Smooth muscle cell (in vitro differentiated cells): ENCODE measurements at regions not wholly inside any gene's neighbourhood (a gene's known extent, or its start where the extent isn't known, plus 50 kb on each side); places are given as distances from the start of the nearest gene placed in this dataset. TPM values are rescaled to one million over a fixed set of nuclear protein-coding genes. Genes with fewer than 3 reads are reported as not detected.

Source experiments
- DNase-seq: peaks from one replicate; lab custom pipeline; 2025; ENCODE audit not compliant: unreplicated experiment; lab: John Stamatoyannopoulos, UW
- H2AFZ ChIP-seq: fragments of 200-600 bp; sonication (generic); 2 replicates; pipeline ENCODE4 v1.6.0; 2016; ENCODE audit warnings: antibody characterized with exemption, low read depth, mild to moderate bottlenecking
- H3F3A ChIP-seq: fragments of 200-600 bp; sonication (generic); 2 replicates; pipeline ENCODE4 v1.6.0; 2017; ENCODE audit warnings: antibody characterized with exemption, low read depth
- H3K27ac ChIP-seq: fragments of 200-600 bp; sonication (generic); 2 replicates; pipeline ENCODE4 v1.5.1; 2016; ENCODE audit warnings: low read depth, mild to moderate bottlenecking
- H3K27me3 ChIP-seq: fragments of 200-600 bp; sonication (generic); 2 replicates; pipeline ENCODE4 v1.6.1; 2016; ENCODE audit warnings: low read depth, mild to moderate bottlenecking
- H3K36me3 ChIP-seq: fragments of 200-600 bp; sonication (generic); 2 replicates; pipeline ENCODE4 v1.5.1; 2016; ENCODE audit warnings: low read depth
- H3K4me1 ChIP-seq: fragments of 200-600 bp; sonication (generic); 2 replicates; pipeline ENCODE4 v1.5.1; 2016; ENCODE audit warnings: low read depth
- H3K4me2 ChIP-seq: fragments of 200-600 bp; sonication (generic); 2 replicates; pipeline ENCODE4 v1.6.0; 2016; ENCODE audit warnings: mild to moderate bottlenecking
- H3K4me3 ChIP-seq: fragments of 200-600 bp; sonication (generic); 2 replicates; pipeline ENCODE4 v1.5.1; 2016; ENCODE audit warnings: mild to moderate bottlenecking
- H3K79me2 ChIP-seq: fragments of 200-600 bp; sonication (generic); 2 replicates; pipeline ENCODE4 v1.6.0; 2016; ENCODE audit warnings: low read depth, mild to moderate bottlenecking
- H3K9ac ChIP-seq: fragments of 200-600 bp; sonication (generic); 2 replicates; pipeline ENCODE4 v1.6.0; 2016; ENCODE audit warnings: low read depth
- H3K9me3 ChIP-seq: fragments of 200-600 bp; sonication (generic); replicated peaks from 2 replicates; pipeline ENCODE4 v1.5.1; 2016; ENCODE audit warnings: low read depth
- H4K20me1 ChIP-seq: fragments of 200-600 bp; sonication (generic); 2 replicates; pipeline ENCODE4 v1.6.0; 2016; ENCODE audit warnings: low read depth
- WGBS: methylation state at CpG from one replicate; pipeline ENCODE4 v1.1.7; 2016; ENCODE audit warnings: low lambda C conversion rate; 5-methylcytosine and 5-hydroxymethylcytosine counted together
- small RNA-seq: library from RNA; depleted of rRNA; stranded (forward); fragments of <200 nt; gene quantifications from one replicate; pipeline ENCODE3, GENCODE V24; 2014
- TF ChIP-seq, protein P1 (sequence below): fragments of 200-600 bp; sonication (generic); IDR thresholded peaks from 2 replicates; pipeline ENCODE4 v1.5.1; 2017; ENCODE audit warnings: borderline replicate concordance, mild to moderate bottlenecking, antibody characterized with exemption; ENCODE audit not compliant: insufficient read depth, poor library complexity, severe bottlenecking

DNA sequence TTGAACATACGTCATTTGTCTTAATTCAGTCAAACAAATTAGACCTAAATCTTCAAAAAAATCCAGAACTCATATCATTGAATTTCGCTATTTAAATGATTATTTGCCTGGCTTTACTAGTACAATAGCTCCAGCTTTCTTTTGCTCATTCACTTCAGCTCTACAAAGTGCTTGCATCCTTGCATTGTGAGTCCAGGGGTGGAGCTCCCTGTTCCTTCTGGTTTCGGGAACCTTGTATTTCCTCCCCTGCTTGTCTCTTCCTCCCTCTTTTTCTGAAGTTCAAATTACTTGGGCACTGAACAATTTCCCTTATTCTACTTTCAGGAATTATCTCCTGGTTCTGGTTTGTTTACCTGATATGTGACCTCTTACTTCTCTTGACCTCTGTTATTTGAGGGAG is 58.1 kb upstream of the KITLG start:
- Histone ChIP-seq H3K4me2 (no peak overlapping the region), H3K27me3 (no peaks in the 10 kb centered on the region), H3F3A (no peaks in the 10 kb centered on the region), H3K4me3 (no peak overlapping the region), H4K20me1 (no peaks in the 10 kb centered on the region), H2AFZ (peak overlapping the region; percentile 80), H3K4me1 (no peaks in the 10 kb centered on the region), H3K9ac (no peak overlapping the region), H3K36me3 (no peaks in the 10 kb centered on the region), H3K79me2 (no peaks in the 10 kb centered on the region), H3K27ac (no peak overlapping the region), H3K9me3 (no peaks in the 10 kb centered on the region)
- TF ChIP-seq, protein P1, sequence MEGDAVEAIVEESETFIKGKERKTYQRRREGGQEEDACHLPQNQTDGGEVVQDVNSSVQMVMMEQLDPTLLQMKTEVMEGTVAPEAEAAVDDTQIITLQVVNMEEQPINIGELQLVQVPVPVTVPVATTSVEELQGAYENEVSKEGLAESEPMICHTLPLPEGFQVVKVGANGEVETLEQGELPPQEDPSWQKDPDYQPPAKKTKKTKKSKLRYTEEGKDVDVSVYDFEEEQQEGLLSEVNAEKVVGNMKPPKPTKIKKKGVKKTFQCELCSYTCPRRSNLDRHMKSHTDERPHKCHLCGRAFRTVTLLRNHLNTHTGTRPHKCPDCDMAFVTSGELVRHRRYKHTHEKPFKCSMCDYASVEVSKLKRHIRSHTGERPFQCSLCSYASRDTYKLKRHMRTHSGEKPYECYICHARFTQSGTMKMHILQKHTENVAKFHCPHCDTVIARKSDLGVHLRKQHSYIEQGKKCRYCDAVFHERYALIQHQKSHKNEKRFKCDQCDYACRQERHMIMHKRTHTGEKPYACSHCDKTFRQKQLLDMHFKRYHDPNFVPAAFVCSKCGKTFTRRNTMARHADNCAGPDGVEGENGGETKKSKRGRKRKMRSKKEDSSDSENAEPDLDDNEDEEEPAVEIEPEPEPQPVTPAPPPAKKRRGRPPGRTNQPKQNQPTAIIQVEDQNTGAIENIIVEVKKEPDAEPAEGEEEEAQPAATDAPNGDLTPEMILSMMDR, result no peak
- DNase-seq, result no peak
- 93% methylated on average over 3 of the region's 3 CpGs for WGBS

DNA sequence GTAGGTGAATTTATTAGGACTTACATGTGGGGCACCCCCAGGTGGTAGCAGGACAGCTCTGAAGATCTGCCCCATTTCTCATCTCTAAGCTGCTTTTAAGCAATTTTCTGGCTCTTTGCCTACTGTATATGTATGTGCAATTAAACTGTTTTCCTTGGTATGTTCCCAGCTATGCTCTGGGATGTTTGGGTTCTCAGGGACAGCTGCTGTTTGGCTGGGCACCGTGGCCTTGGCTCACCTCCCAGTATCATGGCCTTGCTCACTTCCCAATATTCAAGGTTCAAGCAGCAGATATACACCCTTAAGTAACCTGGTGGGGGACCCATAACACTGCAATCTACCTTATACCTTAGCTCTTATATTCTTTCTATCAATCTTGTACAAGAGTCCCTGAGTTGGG is 53.7 kb upstream of the KITLG start:
- no peak overlapping the region for H3K4me3 ChIP-seq
- H3K79me2 ChIP-seq, result no peaks in the 10 kb centered on the region
- H3F3A ChIP-seq, result no peaks in the 10 kb centered on the region
- H3K9ac ChIP-seq, result no peak overlapping the region
- no peaks in the 10 kb centered on the region for H3K36me3 ChIP-seq
- no peak overlapping the region for H3K27ac ChIP-seq
- no peak for DNase-seq
- WGBS, result 89% methylated on average over 1 of the region's 1 CpG
- no peak overlapping the region for H2AFZ ChIP-seq
- no peaks in the 10 kb centered on the region for H4K20me1 ChIP-seq
- H3K4me2 ChIP-seq, result no peak overlapping the region
- no peaks in the 10 kb centered on the region for H3K9me3 ChIP-seq
- H3K4me1 ChIP-seq, result no peaks in the 10 kb centered on the region
- H3K27me3 ChIP-seq, result no peaks in the 10 kb centered on the region
- TF ChIP-seq, protein P1, result no peak

DNA sequence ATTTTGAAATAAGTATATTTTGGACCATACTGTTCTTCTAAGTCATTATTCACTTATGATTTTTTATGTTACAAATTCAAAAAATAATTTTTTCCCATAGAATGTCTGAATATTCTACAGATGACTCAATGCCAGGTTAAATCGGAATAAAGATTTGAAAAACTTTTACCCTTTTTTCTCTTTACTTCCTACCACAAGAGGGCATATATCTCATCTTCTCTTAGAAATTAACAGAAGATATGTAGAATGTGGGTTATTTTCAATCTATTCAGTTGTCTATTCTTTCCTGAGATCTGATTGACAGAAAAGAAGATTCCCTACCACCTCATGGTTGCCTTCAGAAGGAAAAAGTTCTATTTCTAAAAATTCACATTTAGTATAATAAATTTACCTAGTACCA is 53.0 kb upstream of the KITLG start:
- H3F3A ChIP-seq, result no peaks in the 10 kb centered on the region
- no peaks in the 10 kb centered on the region for H3K4me1 ChIP-seq
- H3K9ac ChIP-seq, result no peak overlapping the region
- TF ChIP-seq, protein P1, result peak; percentile 52
- H3K4me3 ChIP-seq, result no peak overlapping the region
- no peaks in the 10 kb centered on the region for H3K79me2 ChIP-seq
- no peak overlapping the region for H3K27ac ChIP-seq
- H3K9me3 ChIP-seq, result no peaks in the 10 kb centered on the region
- no peak overlapping the region for H2AFZ ChIP-seq
- no peak overlapping the region for H3K4me2 ChIP-seq
- H3K36me3 ChIP-seq, result no peaks in the 10 kb centered on the region
- no peaks in the 10 kb centered on the region for H4K20me1 ChIP-seq
- no peaks in the 10 kb centered on the region for H3K27me3 ChIP-seq
- no peak for DNase-seq
- 71% methylated on average over 1 of the region's 1 CpG for WGBS

DNA sequence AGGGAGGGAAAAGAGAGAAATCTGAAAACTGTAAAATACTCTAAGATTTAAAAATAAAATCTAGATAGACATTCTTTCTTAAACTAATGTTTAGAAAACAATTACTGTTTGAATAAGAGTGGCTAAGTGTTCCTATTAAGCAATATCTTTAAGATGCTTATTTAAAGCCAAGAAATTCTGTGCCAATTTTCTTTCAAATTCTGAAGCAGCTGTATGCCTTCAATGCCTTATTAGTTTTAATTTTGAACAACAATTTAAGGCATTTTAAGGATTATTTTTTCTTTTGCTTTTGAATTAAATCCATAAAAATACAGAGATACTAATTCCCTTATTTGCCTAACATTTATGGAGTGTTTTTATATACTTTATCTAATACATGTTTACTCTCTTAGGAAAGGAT is 50.3 kb upstream of the KITLG start:
- Histone ChIP-seq H3K27me3 (no peaks in the 10 kb centered on the region), H3K9ac (no peak overlapping the region), H3F3A (no peaks in the 10 kb centered on the region), H2AFZ (no peak overlapping the region), H3K4me1 (no peaks in the 10 kb centered on the region), H3K4me2 (no peak overlapping the region), H3K36me3 (no peaks in the 10 kb centered on the region), H3K27ac (no peak overlapping the region), H3K4me3 (no peak overlapping the region), H4K20me1 (no peaks in the 10 kb centered on the region), H3K79me2 (no peaks in the 10 kb centered on the region), H3K9me3 (no peaks in the 10 kb centered on the region)
- TF ChIP-seq, protein P1, result no peak
- DNase-seq, result no peak

Small RNA genes lying in the stretch of these regions (small RNA-seq; reads per million reads assigned to genes)
- not detected for gene RNU7-120P
